ENCODE measurements at regions not wholly inside any gene's neighbourhood (a gene's known extent, or its start where the extent isn't known, plus 50 kb on each side); places are given as distances from the start of the nearest gene placed in this dataset.
"Not testable (repeated sequence)": the region's sequence is repeated elsewhere in the genome, so short reads cannot be mapped to it uniquely, and the experiment has no call there.

DNA sequence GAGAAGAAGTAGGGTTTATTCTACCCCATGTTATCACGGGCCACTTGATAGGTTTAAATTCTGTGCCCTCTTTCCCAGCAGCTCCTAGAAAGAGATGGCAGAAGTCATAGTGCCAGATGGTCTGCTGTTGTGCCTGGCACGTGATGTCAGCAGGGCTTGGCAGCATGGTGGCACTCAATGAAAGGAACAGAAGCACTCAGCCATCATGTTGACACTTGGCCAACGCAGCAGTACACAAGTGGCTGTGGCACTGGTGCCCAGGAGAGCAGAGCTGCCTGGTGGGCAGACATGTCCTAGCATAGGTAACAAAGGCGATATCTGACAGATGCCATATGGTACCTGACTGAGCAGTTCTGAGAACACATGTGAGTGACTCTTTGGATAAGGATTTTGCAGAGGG, 796.4 kb upstream of the ACO1 start:
- no peak for DNase-seq (ENCODE audit: low read depth in 4 of 4, low spot score in 3 of 4)

DNA sequence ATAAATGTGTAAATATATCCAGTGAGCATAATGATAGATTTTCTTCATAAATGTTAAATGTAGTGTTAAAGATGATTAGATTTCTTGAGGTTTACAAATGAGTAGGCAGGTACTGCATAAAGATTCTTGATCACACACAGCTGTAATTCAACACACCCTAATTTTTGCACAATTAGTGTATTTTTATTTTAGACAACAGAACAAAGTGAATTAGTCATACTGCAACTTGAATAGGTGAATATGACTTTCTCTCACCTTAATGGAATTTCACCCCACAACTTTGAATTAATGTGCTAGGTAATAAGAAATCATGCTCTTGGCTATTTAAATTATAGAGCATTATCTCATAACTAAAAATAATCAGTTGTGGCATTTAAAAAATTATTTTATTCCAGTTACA, 795.7 kb upstream of the ACO1 start:
- DNase-seq (ENCODE audit: low read depth in 4 of 4, low spot score in 3 of 4) = no peak

DNA sequence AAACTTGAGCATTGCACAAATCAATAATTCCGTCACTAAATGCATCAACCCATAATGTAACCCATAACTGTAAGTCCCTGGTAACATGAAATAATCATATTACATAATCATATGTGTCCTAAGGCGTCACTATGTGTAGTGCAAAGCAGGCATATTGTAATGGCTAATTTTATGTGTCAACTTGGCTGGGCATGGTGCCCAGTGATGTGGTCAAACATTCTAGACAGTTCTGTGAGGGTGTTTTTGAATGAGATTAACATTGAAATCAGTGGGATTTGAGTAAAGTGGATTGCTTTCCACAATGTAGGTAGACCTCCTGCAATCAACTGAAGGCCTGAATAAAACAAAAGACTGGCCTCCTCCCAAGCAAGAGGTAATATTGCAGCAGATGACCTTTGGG, 794.4 kb upstream of the ACO1 start:
- DNase-seq (ENCODE audit: low read depth in 4 of 4, low spot score in 3 of 4) = no peak

DNA sequence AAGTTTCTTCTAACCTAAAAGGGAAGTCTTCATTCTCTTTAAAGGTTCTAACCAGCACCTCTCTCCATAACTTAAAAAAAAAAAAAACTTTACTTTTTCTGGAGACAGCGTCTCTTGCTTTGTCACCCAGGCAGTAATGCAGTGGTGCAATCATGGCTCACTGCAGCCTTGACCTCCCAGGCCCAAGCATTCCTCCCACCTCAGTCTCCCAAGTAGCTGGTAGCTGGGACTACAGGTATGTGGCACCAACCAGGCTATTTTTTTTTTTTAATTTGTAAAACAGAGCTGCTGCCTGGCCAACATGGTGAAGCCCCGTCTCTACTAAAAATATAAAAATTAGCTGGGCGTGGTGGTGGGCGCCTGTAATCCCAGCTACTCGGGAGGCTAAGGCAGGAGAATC, 787.4 kb upstream of the ACO1 start:
- DNase-seq (ENCODE audit: low read depth in 4 of 4, low spot score in 3 of 4) = not testable (repeated sequence)

DNA sequence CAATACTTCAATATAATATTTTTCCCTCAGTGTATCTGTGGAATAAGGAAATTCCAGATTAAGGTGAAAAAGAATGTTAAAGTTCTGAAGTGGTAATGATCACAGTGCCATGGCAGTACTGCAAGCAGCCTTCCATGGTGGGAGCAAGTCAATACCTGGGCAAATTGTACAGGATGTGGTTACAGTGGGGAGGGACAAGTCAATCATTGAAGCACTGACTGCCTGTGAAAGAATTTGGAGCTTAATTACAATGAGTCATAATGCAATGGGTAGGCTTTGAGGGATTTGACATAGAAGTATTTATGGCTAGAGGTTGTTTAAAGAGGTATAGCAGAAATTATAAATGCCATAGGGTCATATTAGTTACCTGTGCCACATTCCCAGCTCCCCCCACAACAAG, 786.5 kb upstream of the ACO1 start:
- no peak for DNase-seq (ENCODE audit: low read depth in 4 of 4, low spot score in 3 of 4)

DNA sequence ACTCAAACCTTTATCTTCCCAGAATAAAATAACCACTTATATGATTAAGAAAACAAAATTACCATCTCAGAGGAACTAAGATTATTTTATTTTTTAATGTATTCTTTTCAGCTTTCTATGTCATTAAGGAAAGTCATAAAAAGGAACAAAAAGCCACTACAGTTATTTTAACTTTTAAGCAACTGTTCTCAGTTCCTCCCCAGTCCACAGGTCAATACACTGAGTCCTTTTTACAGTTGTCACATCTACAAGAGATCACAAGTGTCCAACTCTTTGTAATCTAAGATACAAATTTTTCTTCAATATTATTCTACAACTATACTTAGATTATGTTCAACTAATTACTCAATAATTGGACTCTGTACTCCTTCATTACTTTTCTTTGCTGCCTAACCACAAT, 782.8 kb upstream of the ACO1 start:
- DNase-seq (ENCODE audit: low read depth in 4 of 4, low spot score in 3 of 4) = no peak

DNA sequence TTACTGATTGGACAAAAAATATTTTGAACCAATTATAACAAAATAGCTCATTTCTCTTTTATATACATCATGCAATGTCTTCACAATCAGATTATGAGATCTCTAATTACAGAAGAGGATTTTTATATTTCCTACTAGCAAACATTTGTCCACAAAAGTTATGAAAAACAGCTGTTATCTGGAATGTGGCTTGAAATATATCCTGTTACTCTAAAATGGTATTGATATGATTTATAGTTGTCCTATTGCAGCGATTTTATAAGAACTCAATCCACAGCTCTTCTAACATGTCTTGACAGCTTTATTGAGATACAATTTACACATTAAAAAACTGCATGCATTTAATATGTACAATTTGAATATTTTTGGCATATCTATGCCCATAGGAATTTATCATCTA, 779.9 kb upstream of the ACO1 start:
- DNase-seq (ENCODE audit: low read depth in 4 of 4, low spot score in 3 of 4) = no peak

DNA sequence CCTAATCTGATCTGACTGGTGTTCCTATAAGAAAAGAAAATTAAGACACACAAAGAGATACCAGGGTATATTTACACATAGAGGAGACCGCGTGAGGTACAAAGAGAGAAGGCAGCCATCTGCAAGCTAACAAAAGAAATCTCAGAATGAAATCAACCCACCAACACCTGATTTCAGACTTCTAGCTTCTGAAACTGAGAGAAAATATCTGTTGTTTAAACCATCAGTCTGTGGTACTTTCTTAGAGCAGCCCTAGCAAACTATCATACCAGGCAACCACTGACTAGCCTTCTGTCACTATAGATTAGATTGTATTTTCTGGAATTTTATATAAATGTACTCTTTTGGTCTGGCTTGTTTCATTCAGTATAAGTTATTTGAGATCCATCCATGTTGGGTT, 779.3 kb upstream of the ACO1 start:
- DNase-seq (ENCODE audit: low read depth in 4 of 4, low spot score in 3 of 4) = no peak

DNA sequence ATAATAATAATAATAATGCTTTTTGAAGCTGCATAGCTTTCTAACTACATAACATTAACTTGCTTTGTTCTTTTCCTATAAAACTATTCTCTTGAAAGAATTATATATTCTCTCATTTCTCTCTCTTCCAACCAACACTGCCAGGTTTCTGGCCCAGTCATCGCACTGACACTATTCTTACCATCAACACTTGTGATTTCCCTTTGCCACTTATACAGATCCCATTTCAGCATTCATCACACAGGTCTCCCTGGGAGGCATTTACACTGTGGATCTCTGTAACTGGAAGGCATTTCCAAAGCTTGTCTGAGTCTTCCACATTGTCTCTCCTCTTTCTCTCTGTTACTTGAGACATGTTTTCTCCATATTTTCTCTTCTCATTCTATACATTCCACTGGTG, 777.8 kb upstream of the ACO1 start:
- no peak for DNase-seq (ENCODE audit: low read depth in 4 of 4, low spot score in 3 of 4)

DNA sequence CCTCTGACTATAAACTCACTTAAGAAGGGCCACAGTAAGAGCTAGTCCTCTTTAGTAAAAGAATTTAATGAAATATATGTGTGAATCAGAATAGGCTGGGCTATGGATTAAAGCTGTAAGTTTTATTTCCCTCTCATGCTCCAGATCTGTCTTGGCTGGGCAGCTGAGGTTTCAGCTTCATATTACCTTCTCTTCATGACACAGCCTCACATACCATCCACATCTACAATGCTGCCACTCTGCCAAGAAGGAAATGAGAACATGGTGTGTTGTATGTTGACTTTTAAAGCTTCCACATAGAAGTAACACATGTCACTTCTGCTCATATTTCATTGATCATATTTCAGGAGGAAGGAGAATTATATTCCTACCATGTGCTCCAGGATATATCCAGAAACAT, 776.0 kb upstream of the ACO1 start:
- DNase-seq (ENCODE audit: low read depth in 4 of 4, low spot score in 3 of 4) = no peak

DNA sequence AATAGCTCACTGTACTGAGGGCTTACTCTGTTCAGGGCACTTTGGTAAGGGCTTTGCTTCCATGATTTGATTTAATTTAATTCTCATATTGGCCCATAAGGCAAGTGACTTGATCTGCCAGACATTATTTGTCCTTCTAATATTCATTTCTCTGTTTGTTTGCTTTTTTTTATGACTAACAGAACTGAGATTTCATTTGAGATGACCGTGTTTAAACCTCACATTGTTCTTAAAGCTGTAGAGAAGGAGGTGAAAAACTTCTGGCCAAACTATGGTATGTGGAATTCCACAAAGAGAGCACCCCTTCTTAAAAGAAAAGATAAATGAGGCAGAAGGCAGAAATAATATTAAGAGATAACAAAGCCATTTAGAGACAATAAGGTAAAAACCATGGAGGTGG, 775.6 kb upstream of the ACO1 start:
- DNase-seq (ENCODE audit: low read depth in 4 of 4, low spot score in 3 of 4) = no peak

DNA sequence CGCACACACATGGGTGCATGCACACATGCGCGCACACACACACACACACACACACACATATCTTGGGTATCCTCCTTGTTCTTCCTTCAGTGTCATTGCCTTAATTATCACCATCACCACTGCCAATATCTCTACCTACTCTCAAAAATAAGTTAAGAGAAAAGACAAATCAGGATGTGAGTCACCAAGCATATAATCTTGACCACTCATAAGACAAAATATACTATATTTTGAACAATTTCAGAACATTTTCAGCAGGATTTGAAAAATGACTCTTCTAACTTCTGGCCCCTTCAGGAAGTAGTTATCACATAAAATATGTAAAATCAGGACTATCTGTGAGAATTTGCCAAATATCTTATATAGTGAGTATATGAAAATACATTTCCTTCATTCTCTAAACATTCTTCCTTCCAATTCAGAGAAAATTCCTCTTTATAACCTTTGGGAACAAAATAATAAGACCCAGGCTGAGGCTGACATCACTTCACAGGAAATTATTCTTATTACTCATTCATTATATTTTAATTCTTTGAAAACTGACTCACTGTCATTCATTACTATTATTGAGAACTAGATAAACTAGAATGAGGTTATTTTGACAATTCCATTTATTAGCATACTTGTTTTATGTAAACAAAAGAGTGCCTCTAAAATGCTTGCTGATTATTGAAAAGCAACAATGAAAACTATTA, 772.0 kb upstream of the ACO1 start:
- DNase-seq (ENCODE audit: low read depth in 4 of 4, low spot score in 3 of 4) = no peak

DNA sequence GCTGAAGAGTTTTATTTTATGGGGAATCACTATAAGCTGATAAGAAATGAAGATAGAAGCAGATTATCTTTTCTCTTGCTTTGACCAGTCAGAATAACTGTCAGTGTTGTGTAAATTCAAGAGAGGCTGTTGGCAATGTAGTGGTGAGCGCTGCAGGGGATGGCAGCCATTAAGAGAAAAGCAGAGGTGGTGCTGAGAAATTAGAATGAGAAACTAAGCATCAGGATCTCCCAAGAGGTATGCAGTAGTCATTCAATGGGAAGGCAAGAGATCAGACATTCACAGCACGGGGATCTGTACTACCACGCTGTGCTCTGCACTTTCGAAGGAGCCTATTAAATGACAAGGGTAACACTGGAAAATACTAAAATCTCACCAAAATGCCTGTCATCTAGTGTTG, 768.5 kb upstream of the ACO1 start:
- DNase-seq (ENCODE audit: low read depth in 4 of 4, low spot score in 3 of 4) = no peak

DNA sequence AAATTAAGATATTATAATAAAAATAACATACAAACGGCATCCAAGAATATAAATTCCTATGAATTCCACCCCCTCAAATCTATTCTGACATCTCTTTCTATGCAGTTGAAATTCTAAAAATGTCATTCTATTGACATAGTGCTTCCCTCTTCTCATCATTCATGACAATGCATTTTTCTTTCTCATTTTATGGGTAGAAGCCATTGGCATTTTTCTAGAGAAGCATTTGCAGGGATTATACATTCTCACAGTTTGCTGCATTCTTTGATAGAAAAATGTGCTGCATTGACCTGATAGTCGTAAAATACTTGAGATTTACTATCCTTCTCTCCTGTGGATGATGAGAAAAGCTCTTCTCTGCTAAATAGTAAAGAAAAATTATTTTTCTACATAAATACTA, 760.9 kb upstream of the ACO1 start:
- DNase-seq (ENCODE audit: low read depth in 4 of 4, low spot score in 3 of 4) = no peak

DNA sequence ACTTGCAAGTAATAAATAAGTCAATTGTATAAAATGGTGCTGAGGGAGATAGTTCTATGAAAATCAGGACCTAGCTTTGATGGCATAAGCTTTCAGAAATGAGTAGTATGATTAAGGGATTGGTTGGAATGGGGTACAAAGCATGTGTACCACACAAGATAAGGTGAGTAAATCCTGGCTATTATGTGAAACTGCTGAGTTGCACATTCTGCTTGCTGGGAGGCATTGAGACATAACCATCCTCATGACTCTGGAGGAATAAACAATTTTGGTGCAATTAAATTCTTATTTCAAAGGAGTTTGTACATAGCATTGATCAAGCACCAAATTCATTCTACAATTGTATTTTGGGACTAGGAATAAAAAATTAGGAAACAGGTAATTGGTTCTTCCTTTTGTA, 755.2 kb upstream of the ACO1 start:
- DNase-seq (ENCODE audit: low read depth in 4 of 4, low spot score in 3 of 4) = no peak

DNA sequence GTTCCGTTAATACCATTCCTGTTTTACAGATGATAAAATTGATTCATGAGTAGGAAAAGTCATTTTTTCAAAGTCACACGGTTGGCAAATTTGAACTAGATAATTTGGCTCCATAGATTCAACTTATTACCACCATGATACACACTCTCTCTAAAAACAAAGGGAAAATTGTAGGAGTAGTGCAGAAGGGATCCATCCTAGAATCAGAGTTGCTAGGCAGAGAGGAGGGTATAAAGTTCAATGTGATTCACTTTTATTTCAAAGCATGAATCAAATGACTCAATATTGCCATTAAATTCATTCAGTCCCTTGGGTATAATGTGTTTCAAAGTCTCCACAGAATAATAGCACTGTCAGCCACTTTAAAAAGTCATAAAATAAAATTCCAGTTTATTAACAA, 747.2 kb upstream of the ACO1 start:
- DNase-seq (ENCODE audit: low read depth in 4 of 4, low spot score in 3 of 4) = no peak

DNA sequence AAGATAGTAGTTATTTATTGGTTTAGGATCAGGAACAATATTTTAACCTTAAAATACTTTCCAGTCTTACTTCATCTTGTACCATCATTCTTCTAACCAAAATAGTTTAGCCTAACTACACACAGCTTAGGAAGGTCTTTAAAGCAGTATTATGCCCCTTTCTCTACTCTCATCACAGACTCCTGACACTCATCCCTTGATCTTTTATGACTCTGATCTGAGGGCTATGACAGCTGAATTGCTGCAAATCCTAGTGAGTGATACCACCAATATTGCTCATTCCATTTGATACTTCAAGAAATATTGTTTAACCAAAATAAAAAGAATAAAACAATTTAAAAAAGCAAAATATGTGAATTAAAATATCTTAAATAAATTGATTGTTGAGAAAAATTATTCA, 746.6 kb upstream of the ACO1 start:
- DNase-seq (ENCODE audit: low read depth in 4 of 4, low spot score in 3 of 4) = no peak

DNA sequence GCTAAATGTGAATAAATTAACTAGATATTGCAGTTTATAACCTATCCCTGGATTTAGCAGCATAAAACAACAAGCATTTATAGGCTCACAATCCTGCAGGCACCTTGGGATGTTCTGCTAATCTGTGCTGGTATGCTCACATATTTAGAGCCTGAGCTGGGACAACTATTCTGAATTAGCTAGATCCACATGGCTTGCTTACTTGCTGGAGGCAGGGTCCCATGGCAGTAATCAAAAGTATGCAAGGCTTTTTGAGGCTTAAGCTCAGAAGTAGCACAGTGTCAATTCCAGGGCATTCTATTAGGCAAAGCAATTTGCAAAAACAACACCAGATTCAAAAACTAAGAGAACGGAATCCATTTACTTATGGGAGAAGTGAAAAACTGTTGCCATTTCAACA, 745.0 kb upstream of the ACO1 start:
- DNase-seq (ENCODE audit: low read depth in 4 of 4, low spot score in 3 of 4) = no peak

DNA sequence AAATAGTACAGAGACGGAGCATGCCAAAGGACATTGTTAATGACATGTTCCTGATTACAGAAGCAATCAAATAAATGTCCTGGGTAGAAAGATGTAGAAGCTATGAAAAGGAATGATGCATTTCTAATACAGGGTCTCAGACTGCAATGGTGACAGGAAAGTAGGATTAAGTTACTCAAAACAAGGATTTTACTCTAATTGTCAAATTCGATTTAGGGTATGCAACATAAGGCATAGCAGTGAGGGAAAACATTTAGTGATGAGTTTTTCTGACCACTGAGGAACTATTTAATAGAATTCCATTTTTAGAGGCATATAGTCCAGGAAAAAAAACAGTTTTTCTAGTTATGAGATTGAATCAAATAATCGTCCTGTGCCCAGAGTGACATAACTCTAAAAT, 715.1 kb upstream of the ACO1 start:
- DNase-seq (ENCODE audit: low read depth in 4 of 4, low spot score in 3 of 4) = no peak

DNA sequence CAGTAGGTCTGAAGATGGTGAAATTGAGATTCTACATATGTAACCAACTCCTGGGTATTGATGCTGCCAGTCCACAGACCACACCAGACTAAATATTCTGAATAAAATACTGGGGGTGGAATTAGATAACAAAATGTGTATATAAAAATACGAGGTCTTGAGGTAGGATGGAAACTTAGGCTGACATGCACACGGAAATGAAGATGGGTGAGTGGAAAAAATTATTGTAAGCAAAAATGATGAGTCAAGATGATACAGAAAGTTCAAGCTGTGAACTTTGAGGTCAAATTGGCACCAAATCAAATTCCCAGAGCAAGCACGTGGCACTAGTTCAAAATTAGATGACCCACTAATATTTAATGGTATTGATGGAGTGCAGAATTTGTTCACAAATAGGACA, 713.4 kb upstream of the ACO1 start:
- no peak for DNase-seq (ENCODE audit: low read depth in 4 of 4, low spot score in 3 of 4)

DNA sequence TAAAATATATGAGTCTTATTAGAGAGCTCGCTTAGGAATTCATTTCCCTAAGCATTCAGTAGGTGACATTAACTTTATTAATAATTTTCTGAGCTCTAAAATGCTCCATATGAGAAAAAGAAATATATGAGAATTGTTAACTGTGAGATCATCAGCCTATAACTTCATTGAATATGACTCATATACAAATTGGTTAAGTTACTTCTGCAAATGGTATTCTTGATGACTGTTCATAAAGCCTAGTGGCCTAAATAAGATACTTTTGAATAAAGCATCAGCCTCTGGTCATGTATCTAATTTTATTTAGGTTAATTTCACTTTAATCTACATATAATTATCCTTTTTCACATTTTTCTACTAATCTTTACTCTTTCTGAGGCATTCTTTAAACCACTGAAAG, 710.2 kb upstream of the ACO1 start:
- DNase-seq (ENCODE audit: low read depth in 4 of 4, low spot score in 3 of 4) = no peak

DNA sequence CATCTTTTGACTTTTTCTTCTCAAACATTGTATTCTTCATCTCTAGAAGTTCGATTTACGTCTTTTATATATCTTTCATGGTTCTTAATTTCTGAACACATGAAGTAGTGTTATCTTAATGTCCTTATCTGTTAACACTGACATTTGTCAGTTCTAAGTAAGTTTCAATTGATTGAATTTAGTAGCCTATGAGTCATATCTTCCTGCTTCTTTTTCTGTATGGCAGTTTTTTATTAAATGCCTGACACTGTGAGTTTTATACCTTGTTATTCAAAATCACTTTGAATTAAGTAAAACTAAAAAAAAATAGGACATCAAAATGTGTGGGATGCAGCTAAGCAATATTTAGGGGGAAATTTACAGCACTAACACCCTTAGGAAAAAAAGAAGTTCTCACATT, 707.0 kb upstream of the ACO1 start:
- DNase-seq (ENCODE audit: low read depth in 4 of 4, low spot score in 3 of 4) = no peak

DNA sequence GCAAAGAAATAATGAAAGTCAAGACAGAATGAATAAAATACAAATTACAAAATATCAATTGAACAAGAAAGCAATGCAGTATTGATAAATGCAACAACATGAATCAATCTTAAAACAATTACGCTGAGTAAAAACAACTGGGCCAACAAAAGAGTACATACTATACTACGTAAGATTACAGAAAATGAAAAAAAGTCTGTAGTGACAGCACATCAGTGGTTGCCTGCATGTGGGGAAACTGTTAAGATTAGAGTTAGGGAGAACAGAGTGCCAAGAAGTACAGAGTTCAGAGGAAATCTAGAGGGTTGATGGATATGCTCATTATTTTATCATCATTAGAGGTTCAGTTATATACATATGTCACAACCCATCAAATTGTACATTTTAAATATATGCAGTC, 706.6 kb upstream of the ACO1 start:
- DNase-seq (ENCODE audit: low read depth in 4 of 4, low spot score in 3 of 4) = no peak

Data from left renal pelvis (tissue), 4 donors.